Ectodermal cell (in vitro differentiated cells): ENCODE measurements at regions not wholly inside any gene's neighbourhood (a gene's known extent, or its start where the extent isn't known, plus 50 kb on each side); places are given as distances from the start of the nearest gene placed in this dataset.

Source experiments
- H3K27ac ChIP-seq: 2 replicates; pipeline ENCODE4 v1.7.0; 2013; ENCODE audit warnings: mild to moderate bottlenecking, low read depth, low read length; ENCODE audit not compliant: insufficient read depth, poor library complexity, severe bottlenecking
- H3K27me3 ChIP-seq: 2 replicates; pipeline ENCODE4 v1.7.0; 2013; ENCODE audit warnings: mild to moderate bottlenecking, low read length; ENCODE audit not compliant: insufficient read depth, control insufficient read depth, poor library complexity, severe bottlenecking
- H3K36me3 ChIP-seq: one replicate; pipeline ENCODE4 v1.7.0; 2013; ENCODE audit warnings: low read length; ENCODE audit not compliant: control insufficient read depth, insufficient read depth
- H3K4me1 ChIP-seq: one replicate; pipeline ENCODE4 v1.7.0; 2013; ENCODE audit warnings: low read length; ENCODE audit not compliant: control insufficient read depth, insufficient read depth
- H3K4me3 ChIP-seq: 2 replicates; pipeline ENCODE4 v1.7.0; 2013; ENCODE audit warnings: low read depth, low read length, control low read depth; ENCODE audit not compliant: insufficient read depth
- H3K9me3 ChIP-seq: 2 replicates; pipeline ENCODE4 v1.7.0; 2013; ENCODE audit warnings: mild to moderate bottlenecking, low read length, moderate library complexity; ENCODE audit not compliant: control insufficient read depth
- WGBS, 2 experiments: methylation state at CpG; one replicate each; pipeline ENCODE4 v1.1.7; 2013; ENCODE audit warnings: missing lambda C conversion rate in 2 of 2; 5-methylcytosine and 5-hydroxymethylcytosine counted together

- no peaks in the 10 kb centered on the region for H3K27me3 ChIP-seq
- H3K4me3 ChIP-seq: no peak overlapping the region
- WGBS, 2 experiments: 96 to 100% methylated on average over 1 of the region's 1 CpG
- H3K36me3 ChIP-seq: no peaks in the 10 kb centered on the region
- H3K4me1 ChIP-seq: no peaks in the 10 kb centered on the region
- no peak overlapping the region for H3K27ac ChIP-seq
- no peaks in the 10 kb centered on the region for H3K9me3 ChIP-seq
Observed at GRCh38 chr2:117679952-117680351, 134.5 kb upstream of the DDX18 start.

- H3K27ac ChIP-seq: no peak overlapping the region
- H3K36me3 ChIP-seq: no peaks in the 10 kb centered on the region
- no peaks in the 10 kb centered on the region for H3K27me3 ChIP-seq
- 90 to 100% methylated on average over 2 of the region's 2 CpGs for WGBS, 2 experiments
- no peak overlapping the region for H3K4me3 ChIP-seq
- no peaks in the 10 kb centered on the region for H3K4me1 ChIP-seq
- H3K9me3 ChIP-seq: no peaks in the 10 kb centered on the region
Observed at GRCh38 chr2:117684919-117685318, 129.6 kb upstream of the DDX18 start.

- no peaks in the 10 kb centered on the region for H3K4me1 ChIP-seq
- no peaks in the 10 kb centered on the region for H3K27me3 ChIP-seq
- 91 to 94% methylated on average over 1 of the region's 1 CpG for WGBS, 2 experiments
- H3K27ac ChIP-seq: no peak overlapping the region
- H3K36me3 ChIP-seq: no peaks in the 10 kb centered on the region
- H3K9me3 ChIP-seq: no peaks in the 10 kb centered on the region
- H3K4me3 ChIP-seq: no peak overlapping the region
Observed at GRCh38 chr2:117686699-117687098, 127.8 kb upstream of the DDX18 start.

GRCh38 chr2:117691595-117691994 is 122.9 kb upstream of the DDX18 start:
- no peaks in the 10 kb centered on the region for H3K9me3 ChIP-seq
- no peaks in the 10 kb centered on the region for H3K27me3 ChIP-seq
- no peaks in the 10 kb centered on the region for H3K4me1 ChIP-seq
- no peak overlapping the region for H3K27ac ChIP-seq
- 85 to 90% methylated on average over 2 of the region's 2 CpGs for WGBS, 2 experiments
- H3K36me3 ChIP-seq: no peaks in the 10 kb centered on the region
- no peak overlapping the region for H3K4me3 ChIP-seq

GRCh38 chr2:117692001-117692763 is 122.3 kb upstream of the DDX18 start:
- no peak overlapping the region for H3K4me3 ChIP-seq
- H3K9me3 ChIP-seq: no peaks in the 10 kb centered on the region
- no peak overlapping the region for H3K27ac ChIP-seq
- no peaks in the 10 kb centered on the region for H3K27me3 ChIP-seq
- H3K36me3 ChIP-seq: no peaks in the 10 kb centered on the region
- WGBS, 2 experiments: 78 to 84% methylated on average over 5 of the region's 5 CpGs
- H3K4me1 ChIP-seq: no peaks in the 10 kb centered on the region

GRCh38 chr2:117693154-117693553 is 121.3 kb upstream of the DDX18 start:
- Histone ChIP-seq H3K36me3 (no peaks in the 10 kb centered on the region), H3K27me3 (no peaks in the 10 kb centered on the region), H3K4me3 (no peak overlapping the region), H3K27ac (no peak overlapping the region), H3K9me3 (no peaks in the 10 kb centered on the region), H3K4me1 (no peaks in the 10 kb centered on the region)
- WGBS, 2 experiments: 93 to 94% methylated on average over 4 of the region's 4 CpGs

GRCh38 chr2:117693651-117694050 is 120.8 kb upstream of the DDX18 start:
- no peaks in the 10 kb centered on the region for H3K4me1 ChIP-seq
- no peaks in the 10 kb centered on the region for H3K9me3 ChIP-seq
- H3K4me3 ChIP-seq: no peak overlapping the region
- no peaks in the 10 kb centered on the region for H3K27me3 ChIP-seq
- no peaks in the 10 kb centered on the region for H3K36me3 ChIP-seq
- WGBS, 2 experiments: 92 to 100% methylated on average over 2 of the region's 2 CpGs
- no peak overlapping the region for H3K27ac ChIP-seq

- no peaks in the 10 kb centered on the region for H3K36me3 ChIP-seq
- H3K4me3 ChIP-seq: no peak overlapping the region
- H3K9me3 ChIP-seq: no peaks in the 10 kb centered on the region
- WGBS, 2 experiments: 85 to 92% methylated on average over 3 to 4 of the region's 4 CpGs
- H3K4me1 ChIP-seq: no peaks in the 10 kb centered on the region
- no peaks in the 10 kb centered on the region for H3K27me3 ChIP-seq
- H3K27ac ChIP-seq: no peak overlapping the region
Observed at GRCh38 chr2:117698287-117698686, 116.2 kb upstream of the DDX18 start.

- H3K27ac ChIP-seq: no peak overlapping the region
- 83 to 91% methylated on average over 4 of the region's 4 CpGs for WGBS, 2 experiments
- no peak overlapping the region for H3K4me3 ChIP-seq
- no peaks in the 10 kb centered on the region for H3K27me3 ChIP-seq
- no peaks in the 10 kb centered on the region for H3K36me3 ChIP-seq
- no peaks in the 10 kb centered on the region for H3K4me1 ChIP-seq
- H3K9me3 ChIP-seq: no peaks in the 10 kb centered on the region
Observed at GRCh38 chr2:117698819-117699218, 115.7 kb upstream of the DDX18 start.

- Histone ChIP-seq H3K9me3 (no peaks in the 10 kb centered on the region), H3K27ac (no peak overlapping the region), H3K36me3 (no peaks in the 10 kb centered on the region), H3K4me1 (no peaks in the 10 kb centered on the region), H3K4me3 (no peak overlapping the region), H3K27me3 (no peaks in the 10 kb centered on the region)
- WGBS, 2 experiments: 86 to 91% methylated on average over 2 of the region's 2 CpGs
Observed at GRCh38 chr2:117700471-117700870, 114.0 kb upstream of the DDX18 start.
